ENCODE measurements at regions not wholly inside any gene's neighbourhood (a gene's known extent, or its start where the extent isn't known, plus 50 kb on each side); places are given as distances from the start of the nearest gene placed in this dataset.

DNA sequence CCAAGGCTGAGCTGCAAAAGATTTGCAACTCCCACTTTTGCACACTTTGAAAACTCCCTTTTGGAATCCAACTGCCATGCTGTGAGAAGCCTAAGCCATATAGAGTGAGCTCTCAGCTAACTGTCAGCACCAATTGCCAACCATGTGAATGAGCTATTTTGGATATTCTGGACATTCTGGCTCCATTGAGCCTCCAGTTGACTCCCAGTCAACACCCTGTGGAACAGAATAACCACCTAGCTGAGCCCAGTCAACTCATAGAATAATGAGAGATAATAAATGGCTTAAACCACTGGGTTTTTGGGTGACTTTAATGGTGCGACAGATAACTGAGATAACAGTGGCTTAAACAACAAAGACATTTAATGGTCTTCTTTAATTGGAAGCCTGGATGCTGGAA lies 210.1 kb downstream of the SUDS3 start:
- WGBS (ENCODE audit: insufficient coverage, low coverage, missing lambda C conversion rate) = 0% methylated on average over 1 of the region's 1 CpG
- H3K27me3 ChIP-seq (ENCODE audit: control insufficient read depth in 2 of 2, insufficient read depth in 2 of 2, low read length in 2 of 2) = peaks cover 0 to 1% of the 10 kb centered on the region in 2 experiments; a peak in 1 of 5 replicates
- H3K9ac ChIP-seq (ENCODE audit: insufficient read depth in 1 of 2, low read depth in 2 of 2, low read length in 2 of 2) = no peak overlapping the region
- H3K27ac ChIP-seq (ENCODE audit: extremely low read depth, low read depth, low read length) = no peak overlapping the region
- no peaks in the 10 kb centered on the region for H3K79me2 ChIP-seq (ENCODE audit: control insufficient read depth, insufficient read depth, low read length)
- ChIA-PET POLR2A (no interaction called here), CTCF (ENCODE audit: low intra/inter-chr PET ratio) (no interaction called here)
- no peak overlapping the region for H3K4me2 ChIP-seq (ENCODE audit: insufficient read depth, low read length)
- no peak overlapping the region for H2AFZ ChIP-seq (ENCODE audit: low read depth, low read length)
- H4K20me1 ChIP-seq (replicated peaks; ENCODE audit: control insufficient read depth, insufficient read depth, low read length) = 0 out of 2 replicates have a peak, but pooled peaks cover 5% of the 10 kb centered on the region
- no peak overlapping the region for H3K4me3 ChIP-seq
- TF ChIP-seq, protein P1, sequence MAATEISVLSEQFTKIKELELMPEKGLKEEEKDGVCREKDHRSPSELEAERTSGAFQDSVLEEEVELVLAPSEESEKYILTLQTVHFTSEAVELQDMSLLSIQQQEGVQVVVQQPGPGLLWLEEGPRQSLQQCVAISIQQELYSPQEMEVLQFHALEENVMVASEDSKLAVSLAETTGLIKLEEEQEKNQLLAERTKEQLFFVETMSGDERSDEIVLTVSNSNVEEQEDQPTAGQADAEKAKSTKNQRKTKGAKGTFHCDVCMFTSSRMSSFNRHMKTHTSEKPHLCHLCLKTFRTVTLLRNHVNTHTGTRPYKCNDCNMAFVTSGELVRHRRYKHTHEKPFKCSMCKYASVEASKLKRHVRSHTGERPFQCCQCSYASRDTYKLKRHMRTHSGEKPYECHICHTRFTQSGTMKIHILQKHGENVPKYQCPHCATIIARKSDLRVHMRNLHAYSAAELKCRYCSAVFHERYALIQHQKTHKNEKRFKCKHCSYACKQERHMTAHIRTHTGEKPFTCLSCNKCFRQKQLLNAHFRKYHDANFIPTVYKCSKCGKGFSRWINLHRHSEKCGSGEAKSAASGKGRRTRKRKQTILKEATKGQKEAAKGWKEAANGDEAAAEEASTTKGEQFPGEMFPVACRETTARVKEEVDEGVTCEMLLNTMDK (IDR thresholded peaks at IDR 0.05; ENCODE audit: borderline replicate concordance, insufficient read depth, low read depth, low read length, poor library complexity, severe bottlenecking) = no peak
- TF ChIP-seq MCM3 (IDR thresholded peaks at IDR 0.05) = no peak
- no peak for TF ChIP-seq ZBTB9 (CRISPR knock-in tag; IDR thresholded peaks at IDR 0.05)
- TF ChIP-seq GATA2 (CRISPR knock-in tag; IDR thresholded peaks at IDR 0.05) = no peak
- ATAC-seq (no peak), FAIRE-seq (no peak), DNase-seq (ENCODE audit: extremely low read depth in 1 of 4, low spot score in 3 of 4) (no peak)
- no peaks in the 10 kb centered on the region for H3K36me3 ChIP-seq (ENCODE audit: control insufficient read depth, insufficient read depth, low read length)
- no peaks in the 10 kb centered on the region for H3K9me3 ChIP-seq (replicated peaks; ENCODE audit: control insufficient read depth, insufficient read depth, low read depth, low read length)
- H3K4me1 ChIP-seq (replicated peaks in 1 of 2; ENCODE audit: control insufficient read depth in 2 of 2, insufficient read depth in 2 of 2, low read length in 2 of 2) = no peaks in the 10 kb centered on the region
- H3K9me1 ChIP-seq (ENCODE audit: control insufficient read depth, insufficient read depth, low read length) = no peaks in the 10 kb centered on the region
- intact Hi-C loops (cut with micrococcal nuclease) = no loop called here
- in situ Hi-C loops (cut with MboI) = no loop called here
- no TSS peak for BruUV-seq (replicated peaks)
